ENCODE measurements at regions not wholly inside any gene's neighbourhood (a gene's known extent, or its start where the extent isn't known, plus 50 kb on each side); places are given as distances from the start of the nearest gene placed in this dataset.

DNA sequence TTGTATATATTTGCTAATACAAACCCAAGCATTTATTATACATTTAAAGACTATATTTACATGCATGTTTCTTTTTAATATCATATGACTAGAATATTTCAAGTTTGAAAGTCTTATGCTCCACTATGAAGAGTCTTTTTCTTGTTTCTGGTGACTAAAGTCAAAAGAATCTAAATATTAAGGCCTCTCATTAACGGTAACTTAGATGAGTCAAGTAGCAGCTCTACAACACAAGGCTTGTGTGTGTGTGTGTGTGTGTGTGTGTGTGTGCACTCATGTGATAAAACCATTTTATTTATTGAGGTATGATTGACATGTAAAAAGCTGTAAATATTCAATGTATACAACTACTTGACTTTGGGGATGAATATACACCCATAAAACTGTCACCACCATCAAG lies 275.6 kb downstream of the TFAP2B start:
- Histone ChIP-seq H3K4me1 (ENCODE audit: control insufficient read depth, insufficient read depth, low read length) (no peaks in the 10 kb centered on the region), H3K9me3 (replicated peaks; ENCODE audit: control insufficient read depth, insufficient read depth, low read length) (no peaks in the 10 kb centered on the region), H3K4me3 (no peak overlapping the region), H3K27ac (ENCODE audit: control insufficient read depth, insufficient read depth) (no peak overlapping the region), H3K79me2 (ENCODE audit: control insufficient read depth, insufficient read depth, low read length) (no peaks in the 10 kb centered on the region), H4K20me1 (ENCODE audit: control insufficient read depth, insufficient read depth) (no peaks in the 10 kb centered on the region), H3K36me3 (ENCODE audit: control insufficient read depth in 2 of 2, insufficient read depth in 2 of 2, low read length in 1 of 2) (no peaks in the 10 kb centered on the region), H2AFZ (ENCODE audit: control insufficient read depth, low read depth, low read length) (no peak overlapping the region), H3K9ac (ENCODE audit: control insufficient read depth, insufficient read depth, low read length) (no peak overlapping the region), H3K4me2 (ENCODE audit: control insufficient read depth, insufficient read depth) (no peak overlapping the region), H3K27me3 (replicated peaks in 1 of 2; ENCODE audit: control insufficient read depth in 2 of 2, insufficient read depth in 2 of 2, low read length in 1 of 2) (no peaks in the 10 kb centered on the region)
- ATAC-seq (no peak), DNase-seq (ENCODE audit: low read depth, low spot score) (no peak), FAIRE-seq (no peak)
- in situ Hi-C loops (cut with MboI) (no loop called here), intact Hi-C loops (cut with micrococcal nuclease; ENCODE audit: unreplicated experiment) (no loop called here)
- WGBS (ENCODE audit: insufficient coverage, insufficient replicate concordance, low lambda C conversion rate, missing lambda C conversion rate) = 32% methylated on average over 1 of the region's 1 CpG
- ChIA-PET POLR2A (no interaction called here), RAD21 (ENCODE audit: unreplicated experiment) (no interaction called here), CTCF (no interaction called here), SMC1A (ENCODE audit: uncharacterized antibody, unreplicated experiment) (no interaction called here)
- no TSS peak for BruUV-seq (replicated peaks)
- TF ChIP-seq, protein P1, sequence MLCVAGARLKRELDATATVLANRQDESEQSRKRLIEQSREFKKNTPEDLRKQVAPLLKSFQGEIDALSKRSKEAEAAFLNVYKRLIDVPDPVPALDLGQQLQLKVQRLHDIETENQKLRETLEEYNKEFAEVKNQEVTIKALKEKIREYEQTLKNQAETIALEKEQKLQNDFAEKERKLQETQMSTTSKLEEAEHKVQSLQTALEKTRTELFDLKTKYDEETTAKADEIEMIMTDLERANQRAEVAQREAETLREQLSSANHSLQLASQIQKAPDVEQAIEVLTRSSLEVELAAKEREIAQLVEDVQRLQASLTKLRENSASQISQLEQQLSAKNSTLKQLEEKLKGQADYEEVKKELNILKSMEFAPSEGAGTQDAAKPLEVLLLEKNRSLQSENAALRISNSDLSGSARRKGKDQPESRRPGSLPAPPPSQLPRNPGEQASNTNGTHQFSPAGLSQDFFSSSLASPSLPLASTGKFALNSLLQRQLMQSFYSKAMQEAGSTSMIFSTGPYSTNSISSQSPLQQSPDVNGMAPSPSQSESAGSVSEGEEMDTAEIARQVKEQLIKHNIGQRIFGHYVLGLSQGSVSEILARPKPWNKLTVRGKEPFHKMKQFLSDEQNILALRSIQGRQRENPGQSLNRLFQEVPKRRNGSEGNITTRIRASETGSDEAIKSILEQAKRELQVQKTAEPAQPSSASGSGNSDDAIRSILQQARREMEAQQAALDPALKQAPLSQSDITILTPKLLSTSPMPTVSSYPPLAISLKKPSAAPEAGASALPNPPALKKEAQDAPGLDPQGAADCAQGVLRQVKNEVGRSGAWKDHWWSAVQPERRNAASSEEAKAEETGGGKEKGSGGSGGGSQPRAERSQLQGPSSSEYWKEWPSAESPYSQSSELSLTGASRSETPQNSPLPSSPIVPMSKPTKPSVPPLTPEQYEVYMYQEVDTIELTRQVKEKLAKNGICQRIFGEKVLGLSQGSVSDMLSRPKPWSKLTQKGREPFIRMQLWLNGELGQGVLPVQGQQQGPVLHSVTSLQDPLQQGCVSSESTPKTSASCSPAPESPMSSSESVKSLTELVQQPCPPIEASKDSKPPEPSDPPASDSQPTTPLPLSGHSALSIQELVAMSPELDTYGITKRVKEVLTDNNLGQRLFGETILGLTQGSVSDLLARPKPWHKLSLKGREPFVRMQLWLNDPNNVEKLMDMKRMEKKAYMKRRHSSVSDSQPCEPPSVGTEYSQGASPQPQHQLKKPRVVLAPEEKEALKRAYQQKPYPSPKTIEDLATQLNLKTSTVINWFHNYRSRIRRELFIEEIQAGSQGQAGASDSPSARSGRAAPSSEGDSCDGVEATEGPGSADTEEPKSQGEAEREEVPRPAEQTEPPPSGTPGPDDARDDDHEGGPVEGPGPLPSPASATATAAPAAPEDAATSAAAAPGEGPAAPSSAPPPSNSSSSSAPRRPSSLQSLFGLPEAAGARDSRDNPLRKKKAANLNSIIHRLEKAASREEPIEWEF (IDR thresholded peaks at IDR 0.05; ENCODE audit: insufficient replicate concordance, low read depth, low read length) = no peak
- TF ChIP-seq HDGF (IDR thresholded peaks at IDR 0.05) = no peak
- no peak for TF ChIP-seq BHLHE40 (IDR thresholded peaks at IDR 0.05; ENCODE audit: borderline replicate concordance in 1 of 2, low read depth in 2 of 2, low read length in 1 of 2)
- TF ChIP-seq SMARCA5 (IDR thresholded peaks at IDR 0.05) = no peak
- TF ChIP-seq, protein P2, sequence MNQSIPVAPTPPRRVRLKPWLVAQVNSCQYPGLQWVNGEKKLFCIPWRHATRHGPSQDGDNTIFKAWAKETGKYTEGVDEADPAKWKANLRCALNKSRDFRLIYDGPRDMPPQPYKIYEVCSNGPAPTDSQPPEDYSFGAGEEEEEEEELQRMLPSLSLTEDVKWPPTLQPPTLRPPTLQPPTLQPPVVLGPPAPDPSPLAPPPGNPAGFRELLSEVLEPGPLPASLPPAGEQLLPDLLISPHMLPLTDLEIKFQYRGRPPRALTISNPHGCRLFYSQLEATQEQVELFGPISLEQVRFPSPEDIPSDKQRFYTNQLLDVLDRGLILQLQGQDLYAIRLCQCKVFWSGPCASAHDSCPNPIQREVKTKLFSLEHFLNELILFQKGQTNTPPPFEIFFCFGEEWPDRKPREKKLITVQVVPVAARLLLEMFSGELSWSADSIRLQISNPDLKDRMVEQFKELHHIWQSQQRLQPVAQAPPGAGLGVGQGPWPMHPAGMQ (IDR thresholded peaks at IDR 0.05; ENCODE audit: borderline replicate concordance) = no peak
- no peak for TF ChIP-seq CBX3 (IDR thresholded peaks at IDR 0.05; ENCODE audit: borderline replicate concordance, low read depth)
- TF ChIP-seq, protein P3, sequence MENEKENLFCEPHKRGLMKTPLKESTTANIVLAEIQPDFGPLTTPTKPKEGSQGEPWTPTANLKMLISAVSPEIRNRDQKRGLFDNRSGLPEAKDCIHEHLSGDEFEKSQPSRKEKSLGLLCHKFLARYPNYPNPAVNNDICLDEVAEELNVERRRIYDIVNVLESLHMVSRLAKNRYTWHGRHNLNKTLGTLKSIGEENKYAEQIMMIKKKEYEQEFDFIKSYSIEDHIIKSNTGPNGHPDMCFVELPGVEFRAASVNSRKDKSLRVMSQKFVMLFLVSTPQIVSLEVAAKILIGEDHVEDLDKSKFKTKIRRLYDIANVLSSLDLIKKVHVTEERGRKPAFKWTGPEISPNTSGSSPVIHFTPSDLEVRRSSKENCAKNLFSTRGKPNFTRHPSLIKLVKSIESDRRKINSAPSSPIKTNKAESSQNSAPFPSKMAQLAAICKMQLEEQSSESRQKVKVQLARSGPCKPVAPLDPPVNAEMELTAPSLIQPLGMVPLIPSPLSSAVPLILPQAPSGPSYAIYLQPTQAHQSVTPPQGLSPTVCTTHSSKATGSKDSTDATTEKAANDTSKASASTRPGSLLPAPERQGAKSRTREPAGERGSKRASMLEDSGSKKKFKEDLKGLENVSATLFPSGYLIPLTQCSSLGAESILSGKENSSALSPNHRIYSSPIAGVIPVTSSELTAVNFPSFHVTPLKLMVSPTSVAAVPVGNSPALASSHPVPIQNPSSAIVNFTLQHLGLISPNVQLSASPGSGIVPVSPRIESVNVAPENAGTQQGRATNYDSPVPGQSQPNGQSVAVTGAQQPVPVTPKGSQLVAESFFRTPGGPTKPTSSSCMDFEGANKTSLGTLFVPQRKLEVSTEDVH (IDR thresholded peaks at IDR 0.05; ENCODE audit: low read depth, partially characterized antibody) = no peak
- no peak for TF ChIP-seq ZNF207 (IDR thresholded peaks at IDR 0.05; ENCODE audit: borderline replicate concordance)
- no peak for TF ChIP-seq REST (IDR thresholded peaks at IDR 0.05; ENCODE audit: low read depth, low read length)
- TF ChIP-seq, protein P4, sequence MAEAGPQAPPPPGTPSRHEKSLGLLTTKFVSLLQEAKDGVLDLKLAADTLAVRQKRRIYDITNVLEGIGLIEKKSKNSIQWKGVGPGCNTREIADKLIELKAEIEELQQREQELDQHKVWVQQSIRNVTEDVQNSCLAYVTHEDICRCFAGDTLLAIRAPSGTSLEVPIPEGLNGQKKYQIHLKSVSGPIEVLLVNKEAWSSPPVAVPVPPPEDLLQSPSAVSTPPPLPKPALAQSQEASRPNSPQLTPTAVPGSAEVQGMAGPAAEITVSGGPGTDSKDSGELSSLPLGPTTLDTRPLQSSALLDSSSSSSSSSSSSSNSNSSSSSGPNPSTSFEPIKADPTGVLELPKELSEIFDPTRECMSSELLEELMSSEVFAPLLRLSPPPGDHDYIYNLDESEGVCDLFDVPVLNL (IDR thresholded peaks at IDR 0.05; ENCODE audit: low read depth, low read length) = no peak
- TF ChIP-seq DPF2 (IDR thresholded peaks at IDR 0.05) = no peak

Measured in GM12878 (cell line).